Adrenal gland (tissue), 5 donors: ENCODE measurements at regions not wholly inside any gene's neighbourhood (a gene's known extent, or its start where the extent isn't known, plus 50 kb on each side); places are given as distances from the start of the nearest gene placed in this dataset.

ENCODE experiments used
- CTCF ChIP-seq, 6 experiments: fragments of 450-650 bp in 4 of 6; fragments of 200-600 bp in 2 of 6; sonication (generic) in 1 of 6; IDR thresholded peaks; 1 replicate in 5 of 6; 2 replicates in 1 of 6; pipeline versions ENCODE4 v1.5.1 to v1.8.0; 2016 to 2021; ENCODE audit warnings: antibody characterized with exemption in 6 of 6, mild to moderate bottlenecking in 2 of 6, moderate library complexity in 1 of 6
- POLR2A ChIP-seq, 2 donors: fragments of 450-650 bp; IDR thresholded peaks; one replicate each; pipeline ENCODE4 v1.6.1; 2017; ENCODE audit warnings: antibody characterized with exemption in 2 of 2, mild to moderate bottlenecking in 2 of 2, moderate library complexity in 1 of 2
- donor health status: DM: no; HTN: no; CAD: no.

GRCh38 chr2:144229296-144229695 lies 290.6 kb downstream of the ZEB2 start:
- TF ChIP-seq CTCF (IDR thresholded peaks at IDR 0.05) (no peak), POLR2A (IDR thresholded peaks at IDR 0.05) (no peak)
